ENCODE measurements at regions not wholly inside any gene's neighbourhood (a gene's known extent, or its start where the extent isn't known, plus 50 kb on each side); places are given as distances from the start of the nearest gene placed in this dataset.
"Not testable (repeated sequence)": the region's sequence is repeated elsewhere in the genome, so short reads cannot be mapped to it uniquely, and the experiment has no call there.

DNA sequence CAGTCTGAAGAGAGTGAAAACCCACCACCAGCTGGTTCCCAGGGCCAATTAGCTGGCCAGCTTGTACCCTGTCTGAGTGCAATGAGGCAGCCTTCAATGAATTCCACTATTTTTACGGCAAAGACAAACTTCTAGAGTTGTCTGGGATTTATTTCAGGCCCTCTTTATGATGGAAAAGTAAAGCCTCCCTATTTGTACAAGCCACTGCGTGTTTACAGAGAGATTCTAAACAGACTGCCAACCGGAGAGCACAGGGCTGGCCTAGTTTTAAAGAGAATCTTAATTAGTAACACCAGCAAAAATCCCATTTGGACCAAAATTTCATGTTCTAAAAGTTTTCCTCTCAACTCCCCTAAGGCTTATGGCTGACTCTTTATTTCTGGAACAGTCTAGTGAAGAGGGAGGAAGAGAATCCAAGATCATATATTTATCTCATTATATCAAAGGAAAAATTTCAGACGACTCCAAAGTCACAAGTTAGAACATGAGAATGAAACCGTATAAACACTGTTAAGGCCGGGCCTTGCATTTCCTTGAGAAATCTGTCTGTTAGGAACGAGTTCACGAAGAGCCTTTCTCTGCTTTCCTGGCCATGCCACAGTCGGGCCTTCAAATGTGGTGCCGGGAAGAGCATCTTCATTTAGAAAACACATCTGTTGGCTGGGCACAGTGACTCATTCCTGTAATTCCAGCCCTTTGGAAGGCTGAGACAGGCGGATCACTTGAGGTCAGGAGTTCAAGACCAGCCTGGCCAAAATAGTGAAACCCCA lies 724.6 kb upstream of the NRP1 start:
- no peak for DNase-seq (ENCODE audit: low spot score)

DNA sequence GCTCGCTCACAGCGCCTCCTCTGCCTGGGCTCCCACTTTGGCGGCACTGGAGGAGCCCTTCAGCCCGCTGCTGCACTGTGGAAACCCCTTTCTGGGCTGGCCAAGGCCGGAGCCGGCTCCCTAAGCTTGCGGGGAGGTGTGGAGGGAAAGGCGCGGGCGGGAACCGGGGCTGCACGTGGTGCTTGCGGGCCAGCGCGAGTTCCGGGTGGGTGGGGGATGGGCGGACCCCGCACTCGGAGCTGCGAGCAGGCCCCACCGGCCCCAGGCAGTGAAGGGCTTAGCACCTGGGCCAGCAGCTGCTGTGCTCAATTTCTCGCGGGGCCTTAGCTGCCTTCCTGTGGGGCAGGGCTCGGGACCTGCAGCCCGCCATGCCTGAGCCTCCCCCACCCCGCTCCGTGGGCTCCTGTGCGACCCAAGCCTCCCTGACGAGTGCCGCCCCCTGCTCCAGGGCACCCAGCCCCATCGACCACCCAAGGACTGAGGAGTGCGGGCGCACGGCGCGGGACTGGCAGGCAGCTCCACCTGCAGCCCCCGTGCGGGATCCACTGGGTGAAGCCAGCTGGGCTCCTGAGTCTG lies 721.0 kb upstream of the NRP1 start:
- not testable (repeated sequence) for DNase-seq (ENCODE audit: low spot score)

DNA sequence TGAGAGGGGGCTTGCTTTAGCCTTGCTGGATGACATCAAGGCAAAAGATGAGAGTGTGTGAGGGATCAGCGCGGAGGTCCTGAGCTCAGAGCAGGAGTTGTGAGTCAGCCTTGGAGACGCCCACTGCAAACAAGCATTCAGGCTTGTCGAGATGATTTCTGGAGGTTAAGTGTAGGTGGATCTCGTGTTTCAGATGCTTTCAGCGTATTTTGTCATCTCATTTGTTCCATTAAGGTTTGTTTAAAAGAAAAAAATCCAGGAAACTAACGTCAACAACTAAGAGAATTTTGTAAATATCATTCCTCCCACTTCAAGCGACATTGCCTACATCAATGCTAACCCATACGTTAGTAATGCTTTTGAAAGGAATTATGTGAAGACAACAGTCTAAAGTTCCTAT lies 715.4 kb upstream of the NRP1 start:
- DNase-seq (ENCODE audit: low spot score) = no peak

DNA sequence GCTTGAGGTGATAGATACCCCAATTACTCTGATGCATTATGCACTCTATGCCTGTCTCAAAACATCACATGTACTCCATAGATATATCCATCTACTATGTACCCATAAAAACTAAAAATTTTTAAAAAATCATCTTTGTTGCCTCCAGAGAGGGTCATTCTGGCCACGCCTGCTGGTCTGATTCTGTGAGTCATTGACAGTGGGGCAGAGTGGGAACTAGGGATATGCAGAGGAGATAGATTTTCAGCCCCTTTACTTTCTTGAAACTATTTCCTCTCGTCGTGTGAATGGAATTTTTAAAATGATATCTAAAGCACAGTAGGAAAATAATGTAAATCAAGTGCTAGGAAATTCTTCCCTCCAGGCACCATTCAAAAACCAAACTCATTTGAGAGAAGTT lies 715.0 kb upstream of the NRP1 start:
- no peak for DNase-seq (ENCODE audit: low spot score)

DNA sequence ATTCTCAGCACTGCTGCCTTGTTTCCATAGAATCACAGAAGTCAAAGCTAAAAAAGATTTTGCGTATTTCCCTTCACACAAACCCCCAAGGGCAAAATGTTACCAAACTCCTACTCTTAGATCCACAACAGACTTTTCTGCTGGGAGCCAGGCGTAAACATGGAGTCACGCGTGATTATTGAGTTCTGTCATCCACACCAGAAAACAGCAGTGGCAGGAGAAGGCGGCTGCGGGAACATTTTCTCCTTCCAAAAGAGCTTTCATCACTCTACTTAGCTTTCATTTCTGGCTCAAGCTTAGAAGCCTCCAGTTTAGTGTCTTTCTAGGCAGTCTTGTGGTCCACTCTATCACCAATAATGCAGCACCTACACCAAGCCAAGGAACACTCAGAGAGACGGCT lies 712.9 kb upstream of the NRP1 start:
- no peak for DNase-seq (ENCODE audit: low spot score)

DNA sequence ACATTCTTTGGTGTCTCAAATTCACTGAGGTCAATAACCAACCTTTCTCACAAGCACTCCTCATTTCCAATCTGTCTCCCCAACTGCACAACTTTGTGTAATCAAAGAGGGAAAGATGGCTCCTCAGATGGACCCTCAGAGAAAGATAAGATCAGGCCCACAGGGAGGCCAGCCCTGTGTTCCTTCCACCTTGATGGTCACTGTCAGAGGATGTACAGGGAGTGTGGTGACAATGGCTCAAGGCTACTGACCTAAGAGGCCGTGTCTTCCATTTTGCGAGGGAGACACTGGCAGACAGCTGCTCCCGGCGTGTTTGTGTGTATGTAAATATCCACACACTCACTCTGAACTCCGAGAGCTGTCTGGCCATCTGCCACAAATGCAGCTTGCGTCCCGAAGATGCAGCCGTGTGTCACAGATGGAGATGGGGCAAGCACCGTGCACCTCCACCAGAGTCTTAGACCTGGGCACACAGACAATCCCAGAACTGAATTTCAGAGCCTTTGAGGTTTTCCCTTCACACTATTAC lies 712.1 kb upstream of the NRP1 start:
- DNase-seq (ENCODE audit: low spot score) = no peak

DNA sequence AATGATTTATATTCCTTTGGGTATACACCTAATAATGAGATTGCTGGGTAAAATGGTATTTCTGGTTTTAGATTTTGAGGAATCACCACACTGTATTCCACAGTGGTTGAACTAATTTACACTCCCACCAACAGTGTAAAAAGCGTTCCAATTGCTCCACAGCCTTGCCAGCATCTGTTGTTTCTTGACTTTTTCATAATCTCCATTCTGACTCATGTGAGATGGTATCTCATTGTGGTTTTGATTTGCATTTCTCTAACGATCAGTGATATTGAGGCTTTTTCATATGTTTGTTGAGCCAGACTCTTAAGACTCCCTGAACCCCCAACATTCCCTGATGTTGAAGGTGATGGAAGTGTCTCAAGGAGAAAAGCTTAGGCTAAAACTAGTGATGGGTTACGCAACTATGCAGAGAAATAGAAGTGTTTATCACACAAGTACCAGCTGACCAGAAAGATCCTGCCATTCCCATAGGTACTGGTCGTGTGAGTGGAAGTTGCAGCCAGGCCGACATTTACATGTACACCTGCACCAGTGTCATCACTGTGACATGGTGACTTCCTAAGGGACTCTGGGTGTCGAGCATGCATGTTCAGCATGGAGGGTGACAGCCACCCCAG lies 711.2 kb upstream of the NRP1 start:
- DNase-seq (ENCODE audit: low spot score) = no peak

DNA sequence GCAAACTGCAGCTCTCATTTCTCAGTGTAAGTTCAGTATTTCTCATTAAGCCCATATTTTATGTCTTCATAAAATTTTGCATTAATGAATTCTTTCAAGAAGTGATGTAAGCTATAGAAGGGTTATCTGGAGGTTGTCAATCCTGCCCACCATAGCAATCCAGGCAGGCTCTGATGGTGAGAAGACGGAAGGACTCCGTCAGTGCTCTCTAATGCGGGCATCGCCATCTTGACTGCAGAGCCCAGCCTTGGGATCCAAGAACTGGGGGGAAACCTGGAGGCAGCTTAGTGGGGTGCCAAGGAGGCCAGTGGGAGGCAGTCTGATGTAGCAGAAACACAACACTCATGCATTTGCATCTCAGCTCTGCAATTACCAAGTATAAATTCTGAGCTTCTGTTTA lies 707.4 kb upstream of the NRP1 start:
- no peak for DNase-seq (ENCODE audit: low spot score)

DNA sequence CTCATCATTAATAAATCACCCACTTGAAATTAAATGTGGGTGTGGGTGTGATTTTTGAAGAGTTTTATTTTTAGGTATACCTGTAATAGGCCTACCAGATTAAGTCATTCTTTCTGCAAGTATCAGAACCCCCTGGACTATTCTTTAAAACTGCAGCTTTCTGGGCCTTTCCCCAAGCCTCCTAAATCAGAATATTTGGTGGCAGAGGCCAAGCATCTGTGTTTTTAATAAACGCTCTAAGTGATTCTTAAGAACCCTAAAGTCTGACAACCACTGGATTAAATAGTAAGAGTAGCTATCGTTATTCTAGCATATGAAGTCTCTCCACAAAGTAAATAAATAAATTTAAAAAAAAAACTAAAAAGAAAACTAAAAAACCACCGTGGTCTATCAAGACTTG lies 703.0 kb upstream of the NRP1 start:
- DNase-seq (ENCODE audit: low spot score) = no peak

DNA sequence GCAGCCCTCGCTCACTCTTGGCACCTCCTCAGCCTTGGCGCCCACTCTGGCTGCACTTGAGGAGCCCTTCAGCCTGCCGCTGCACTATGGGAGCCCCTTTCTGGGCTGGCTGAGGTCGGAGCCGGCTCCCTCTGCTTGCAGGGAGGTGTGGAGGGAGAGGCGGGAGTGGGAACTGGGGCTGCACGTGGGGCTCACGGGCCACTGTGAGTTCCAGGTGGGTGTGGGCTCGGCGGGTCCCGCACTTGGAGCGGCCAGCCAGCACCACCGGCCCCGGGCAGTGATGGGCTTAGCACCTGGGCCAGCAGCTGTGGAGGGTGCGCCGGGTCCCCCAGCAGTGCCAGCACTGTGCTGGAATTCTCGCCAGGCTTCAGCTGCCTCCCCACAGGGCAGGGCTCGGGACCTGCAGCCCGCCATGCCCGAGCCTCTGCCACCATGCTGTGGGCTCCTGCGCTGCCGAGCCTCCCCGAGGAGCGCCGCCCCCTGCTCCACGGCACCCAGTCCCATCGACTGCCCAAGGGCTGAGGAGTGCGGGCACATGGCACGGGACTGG lies 700.8 kb upstream of the NRP1 start:
- DNase-seq (ENCODE audit: low spot score) = not testable (repeated sequence)

DNA sequence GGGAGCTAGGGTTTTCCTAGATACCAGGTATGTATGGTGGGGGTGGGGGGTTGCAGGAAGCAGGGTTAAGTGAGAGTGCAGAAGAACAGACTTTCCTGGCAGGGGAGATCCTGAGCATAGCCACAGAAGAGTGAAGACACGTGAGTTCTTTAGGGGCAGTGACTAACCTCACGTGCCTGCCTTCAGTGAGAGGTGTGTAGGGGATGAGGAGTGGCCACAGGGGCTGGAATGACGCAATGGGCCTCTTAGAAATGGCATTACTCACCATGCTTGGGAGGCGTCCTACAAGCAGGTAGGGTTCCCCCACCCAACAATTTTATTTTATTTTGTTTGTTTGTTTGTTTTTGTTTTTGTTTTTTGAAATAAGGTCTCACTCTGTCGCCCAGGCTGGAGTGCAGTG lies 698.6 kb upstream of the NRP1 start:
- DNase-seq (ENCODE audit: low spot score) = no peak

DNA sequence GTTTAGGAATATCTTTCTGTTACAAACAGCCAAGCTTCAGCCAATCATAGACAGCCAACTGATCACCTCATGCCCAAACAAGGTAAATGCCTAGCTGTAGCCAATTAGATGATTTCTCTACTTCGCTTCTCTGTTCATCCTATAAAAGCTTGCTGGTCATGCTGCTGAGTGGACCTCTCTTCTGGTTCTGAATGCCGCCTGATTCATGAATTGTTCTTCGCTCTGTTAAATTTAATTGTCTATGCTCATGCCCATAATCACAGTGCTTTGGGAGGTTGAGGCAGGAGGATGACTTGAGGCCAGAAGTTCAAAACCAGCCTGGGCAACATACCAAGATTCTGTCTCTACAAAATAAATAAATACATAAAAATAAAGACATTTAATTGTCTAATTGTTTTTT lies 698.1 kb upstream of the NRP1 start:
- DNase-seq (ENCODE audit: low spot score) = no peak

DNA sequence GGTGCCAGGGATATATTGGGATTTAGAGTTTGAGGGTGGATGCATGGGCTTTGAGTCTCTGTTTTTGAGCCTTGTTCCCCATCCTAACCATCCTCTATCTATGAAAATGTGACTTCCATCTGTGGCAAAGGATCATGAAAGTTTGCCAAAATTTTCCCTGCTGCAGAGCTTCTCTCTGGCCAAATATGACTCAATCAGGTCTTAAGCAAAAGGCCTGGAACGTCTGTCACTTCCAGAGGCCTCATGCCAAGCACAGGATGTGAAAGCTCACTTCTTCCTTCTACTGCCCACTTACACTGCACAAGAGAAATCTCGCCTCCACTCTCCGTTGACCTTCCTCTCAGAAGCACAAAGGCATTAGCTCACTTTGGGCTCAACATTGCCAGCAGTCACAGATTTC lies 696.9 kb upstream of the NRP1 start:
- peak; percentile 81 for DNase-seq (ENCODE audit: low spot score)

DNA sequence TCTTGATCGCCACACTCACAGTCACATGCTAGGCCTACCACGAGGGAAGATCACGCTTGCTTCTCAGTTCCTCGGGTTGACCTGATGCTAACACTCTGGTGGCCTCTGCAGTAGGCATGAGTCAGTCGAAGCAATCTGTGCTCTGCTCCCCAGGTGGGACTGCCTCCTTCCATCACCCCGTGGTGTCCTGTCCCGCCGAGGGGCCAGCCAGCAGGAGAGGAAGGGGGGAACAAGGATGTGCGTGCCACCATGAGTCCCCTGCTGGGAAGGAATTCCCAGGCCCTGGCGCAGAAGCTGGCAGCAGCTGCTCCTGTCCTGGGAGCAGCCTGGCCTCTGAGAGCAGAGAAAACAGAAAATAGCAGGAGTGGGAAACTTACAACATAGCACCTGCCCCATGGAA lies 695.0 kb upstream of the NRP1 start:
- no peak for DNase-seq (ENCODE audit: low spot score)

DNA sequence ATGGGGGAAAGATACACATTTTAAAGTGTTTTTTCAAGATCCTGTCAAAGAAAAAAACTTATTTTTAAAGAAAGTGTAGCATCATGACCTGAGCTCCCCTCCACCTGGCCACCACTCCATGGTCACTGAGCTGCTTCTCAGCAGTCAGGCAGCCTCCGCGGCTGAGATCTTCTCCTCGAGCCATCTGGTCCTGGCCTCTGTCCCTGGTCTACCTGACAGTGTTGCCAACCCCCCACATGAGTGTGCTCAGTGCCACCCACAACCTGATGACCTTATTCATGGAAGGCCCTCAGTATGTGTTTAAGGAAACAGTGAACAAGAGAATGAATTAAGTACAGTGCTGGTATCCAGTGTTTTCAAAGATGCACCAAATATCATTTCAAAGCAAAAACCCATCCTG lies 694.5 kb upstream of the NRP1 start:
- no peak for DNase-seq (ENCODE audit: low spot score)

DNA sequence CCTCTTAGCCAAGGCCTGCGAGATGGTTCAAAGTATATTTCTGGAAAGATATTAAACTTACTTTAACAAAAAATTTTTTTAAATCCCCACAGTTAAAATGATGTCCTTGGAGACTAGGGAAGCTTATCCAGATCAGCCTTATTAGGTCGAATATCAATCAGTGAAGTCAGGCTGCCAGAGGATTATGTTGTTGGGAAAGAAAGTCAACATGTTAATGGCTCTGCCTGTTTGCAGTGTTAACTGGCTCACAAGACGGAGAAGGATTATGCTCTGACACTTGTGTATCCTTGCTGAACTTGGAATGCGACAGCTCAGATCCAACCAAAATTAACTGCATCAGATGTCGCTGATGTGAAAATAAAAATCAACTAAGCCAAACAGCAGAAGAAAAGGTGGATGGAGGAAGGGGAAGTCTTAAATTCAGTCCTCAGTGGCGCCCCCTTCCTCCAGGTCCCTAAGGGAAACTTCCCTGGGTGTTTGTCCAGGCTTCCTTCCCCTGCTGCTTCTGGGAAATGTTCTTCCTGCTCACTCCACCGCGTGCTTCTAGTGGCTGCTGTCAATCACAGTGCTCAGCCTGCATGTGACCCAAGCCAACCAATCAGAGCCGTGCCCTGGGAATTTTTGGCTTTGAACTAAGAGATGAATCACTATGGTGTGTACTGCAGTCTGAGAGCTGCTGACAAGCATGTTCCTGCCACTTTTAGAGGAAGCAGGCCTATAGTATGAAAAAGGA lies 690.4 kb upstream of the NRP1 start:
- DNase-seq (ENCODE audit: low spot score) = no peak

DNA sequence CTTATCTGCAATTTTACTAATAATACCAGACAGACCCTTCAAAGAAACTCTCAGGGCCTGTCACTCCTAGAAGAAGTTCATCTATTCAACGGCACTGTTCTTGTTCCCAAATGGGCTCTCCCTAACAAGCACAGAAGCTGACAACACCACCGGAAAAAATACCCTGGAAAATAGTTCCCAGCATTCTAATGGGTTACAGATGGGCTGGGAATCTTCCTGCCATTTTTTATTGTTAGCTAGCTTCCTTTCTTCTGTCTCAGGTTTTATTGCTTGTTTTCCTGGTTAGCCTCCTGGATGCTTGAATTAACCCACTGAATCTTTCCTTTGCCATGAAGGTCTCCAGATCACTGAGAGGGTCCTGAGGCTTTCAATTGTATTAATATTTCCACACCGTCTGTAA lies 689.8 kb upstream of the NRP1 start:
- peak; percentile 14 for DNase-seq (ENCODE audit: low spot score)

DNA sequence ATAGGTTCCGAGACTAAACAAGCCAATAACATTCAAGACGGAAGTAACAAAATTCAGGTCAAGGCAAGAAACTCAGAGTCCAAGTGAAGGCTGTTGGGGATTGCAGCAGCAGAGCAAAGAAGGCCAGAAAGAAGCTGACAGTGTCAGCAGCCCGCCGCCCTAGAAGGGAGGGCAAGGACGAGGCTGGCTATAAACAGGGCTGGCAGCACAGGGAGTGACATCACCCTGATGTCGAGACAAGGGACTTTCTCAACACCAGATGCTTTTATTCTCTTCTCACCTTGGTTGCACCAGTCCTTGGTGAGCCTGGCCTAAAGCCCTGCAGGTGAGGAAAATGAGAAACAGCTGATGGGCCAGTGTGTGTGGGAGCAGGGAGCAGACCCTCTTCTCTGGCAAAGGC lies 687.7 kb upstream of the NRP1 start:
- no peak for DNase-seq (ENCODE audit: low spot score)

DNA sequence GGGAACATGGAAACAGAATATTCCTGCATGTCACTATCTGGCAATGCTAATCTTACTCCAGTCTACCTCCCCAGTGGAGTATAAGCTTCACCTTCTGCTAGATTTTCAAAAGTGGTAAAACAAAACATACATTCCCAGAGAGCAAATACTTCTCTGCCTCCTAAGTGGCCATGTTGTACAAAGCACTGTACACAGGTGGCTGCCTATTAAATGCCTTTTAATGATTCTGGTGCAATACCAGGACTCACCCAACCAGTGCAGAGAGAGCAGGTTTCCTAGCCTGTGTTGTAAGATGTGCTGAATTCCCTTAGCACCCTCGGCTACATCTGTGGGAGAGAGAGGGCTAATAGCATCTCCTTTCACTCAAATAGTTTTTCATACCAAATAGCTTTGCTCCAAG lies 684.3 kb upstream of the NRP1 start:
- no peak for DNase-seq (ENCODE audit: low spot score)

DNA sequence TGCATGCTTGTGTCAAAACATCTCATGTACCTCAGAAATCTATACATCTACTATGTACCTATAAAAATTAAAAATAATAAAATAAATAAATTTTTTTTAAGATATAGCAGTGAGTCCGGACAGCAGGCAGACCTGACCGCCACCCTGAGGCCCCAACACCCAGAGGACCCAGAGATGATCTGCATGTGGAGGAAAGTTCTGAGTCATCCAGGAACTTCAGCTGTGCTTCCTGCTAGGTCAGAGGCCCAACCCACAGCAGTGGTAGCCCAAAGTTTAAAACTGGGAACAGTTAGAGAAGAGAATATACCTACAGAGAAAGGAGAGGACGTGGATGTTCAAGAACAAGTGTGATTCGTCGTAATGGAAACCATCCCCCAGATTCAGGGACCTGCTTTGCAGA lies 683.7 kb upstream of the NRP1 start:
- DNase-seq (ENCODE audit: low spot score) = no peak

DNA sequence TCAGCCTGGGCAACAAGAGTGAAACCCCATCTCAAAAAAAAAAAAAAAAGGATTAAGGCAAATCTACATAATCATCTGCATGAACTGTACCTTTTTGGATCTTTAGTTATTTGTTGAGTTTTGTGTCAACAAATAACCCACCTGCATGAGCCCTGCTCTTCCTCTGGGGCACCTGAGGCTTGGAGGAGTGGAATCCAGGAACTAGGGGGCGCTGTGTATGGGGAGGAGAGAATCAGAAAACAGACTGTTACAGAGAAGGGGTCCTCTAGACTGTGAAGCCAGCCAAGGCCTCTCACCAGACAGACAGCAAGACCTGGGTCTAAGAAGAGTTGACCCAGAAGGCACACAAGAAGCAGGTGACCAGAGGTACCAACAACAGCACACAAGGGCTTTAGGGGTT lies 682.8 kb upstream of the NRP1 start:
- DNase-seq (ENCODE audit: low spot score) = no peak

DNA sequence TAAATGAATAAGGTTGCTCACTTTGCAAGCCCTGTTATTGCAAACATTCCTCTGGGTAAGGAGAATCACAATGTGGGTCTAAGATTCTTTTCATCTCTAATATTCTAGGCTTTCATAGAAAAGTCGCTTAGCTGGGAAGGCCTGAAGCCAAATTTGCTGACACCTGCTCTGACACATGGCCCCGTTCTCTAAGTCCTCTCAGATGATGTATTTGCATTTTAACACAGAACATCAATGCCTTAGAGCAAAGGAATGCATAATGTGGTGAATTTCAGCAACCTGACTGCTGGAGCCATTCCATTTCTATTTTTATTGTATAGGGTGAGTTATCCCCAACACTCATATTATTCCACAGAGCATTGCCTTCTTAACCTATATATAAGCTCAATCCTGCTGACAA lies 682.1 kb upstream of the NRP1 start:
- DNase-seq (ENCODE audit: low spot score) = no peak

DNA sequence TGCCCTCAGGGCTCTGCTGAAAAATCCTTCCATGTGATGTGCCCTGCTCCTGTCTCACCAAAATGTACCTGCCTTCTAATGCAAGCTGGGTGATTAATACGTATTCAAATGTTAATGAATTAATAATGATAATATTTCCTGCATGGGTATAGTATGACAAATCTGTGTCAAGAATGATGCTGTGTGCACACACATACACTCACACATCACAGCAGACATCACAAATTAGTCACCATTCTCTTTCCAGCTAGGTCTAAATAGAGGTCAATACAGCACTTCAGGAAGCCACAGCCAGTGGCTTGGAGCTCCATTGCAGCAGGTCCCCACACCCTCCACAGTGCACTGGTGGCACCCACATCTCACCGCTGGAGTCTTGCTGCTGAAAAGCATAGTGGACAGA lies 681.2 kb upstream of the NRP1 start:
- no peak for DNase-seq (ENCODE audit: low spot score)

Measured in AG08395 (cell line).